GM12878 (cell line): ENCODE measurements at regions not wholly inside any gene's neighbourhood (a gene's known extent, or its start where the extent isn't known, plus 50 kb on each side); places are given as distances from the start of the nearest gene placed in this dataset.

ENCODE experiments used
- ATAC-seq: fragments of 200-7000 bp; cut with Tn5 transposase; 3 replicates; pipeline ENCODE4 v1.9.1; 2020; ENCODE audit warnings: mild to moderate bottlenecking, moderate library complexity
- BruUV-seq: library from RNA; stranded (reverse); fragments of 400-500 nt; replicated peaks from 2 replicates; lab custom pipeline; 2021; lab: Mats Ljungman, UMichigan
- CTCF ChIA-PET: fragments of 300-600 bp; sonication (Branson Sonifier 250); formaldehyde crosslinking; extraction: SDS; loops from one replicate; lab custom pipeline; 2021; ENCODE audit warnings: inconsistent platforms; lab: Yijun Ruan, JAX
- POLR2A ChIA-PET: fragments of 350-600 bp; formaldehyde crosslinking; extraction: SDS; loops from one replicate; lab custom pipeline; 2021; ENCODE audit warnings: inconsistent platforms; lab: Charles Lee
- RAD21 ChIA-PET: fragments of 300-600 bp; sonication (Branson Sonifier 250); formaldehyde crosslinking; loops from one replicate; lab custom pipeline; 2023; ENCODE audit warnings: antibody characterized with exemption; ENCODE audit not compliant: unreplicated experiment; lab: Charles Lee
- SMC1A ChIA-PET: fragments of 300-600 bp; sonication (Branson Sonifier 250); formaldehyde crosslinking; loops from one replicate; lab custom pipeline; 2023; ENCODE audit not compliant: unreplicated experiment, uncharacterized antibody; lab: Charles Lee
- DNase-seq: peaks from one replicate; pipeline ENCODE4 v3.0.0-alpha.2; 2011; ENCODE audit warnings: low read depth, low spot score
- FAIRE-seq: peaks from 3 replicates; lab custom pipeline; 2011; peaks lifted over from hg19 to GRCh38; lab: Jason Lieb, UNC
- H2AFZ ChIP-seq: 2 replicates; pipeline ENCODE4 v1.6.0; 2011; ENCODE audit warnings: low read depth, low read length, control low read depth; ENCODE audit not compliant: control insufficient read depth
- H3K27ac ChIP-seq: 2 replicates; pipeline ENCODE4 v1.5.1; 2011; ENCODE audit warnings: control low read depth; ENCODE audit not compliant: control insufficient read depth, insufficient read depth
- H3K27me3 ChIP-seq, 2 experiments: replicated peaks in 1 of 2; 2 replicates each; pipeline versions ENCODE4 v1.6.0 to v1.6.1; 2011; ENCODE audit warnings: low read length in 1 of 2; ENCODE audit not compliant: control insufficient read depth in 2 of 2, insufficient read depth in 2 of 2
- H3K36me3 ChIP-seq, 2 experiments: 2 replicates each; pipeline ENCODE4 v1.5.1; 2011; ENCODE audit warnings: low read length in 1 of 2; ENCODE audit not compliant: control insufficient read depth in 2 of 2, insufficient read depth in 2 of 2
- H3K4me1 ChIP-seq: 2 replicates; pipeline ENCODE4 v1.6.1; 2011; ENCODE audit warnings: mild to moderate bottlenecking, low read length, moderate library complexity, mixed read lengths; ENCODE audit not compliant: control insufficient read depth, insufficient read depth
- H3K4me2 ChIP-seq: 2 replicates; pipeline ENCODE4 v1.6.0; 2011; ENCODE audit warnings: control low read depth; ENCODE audit not compliant: control insufficient read depth, insufficient read depth
- H3K4me3 ChIP-seq: fragments of 200-600 bp; sonication (generic); 2 replicates; pipeline ENCODE4 v1.5.1; 2016
- H3K79me2 ChIP-seq: 2 replicates; pipeline ENCODE4 v1.6.0; 2011; ENCODE audit warnings: low read length; ENCODE audit not compliant: control insufficient read depth, insufficient read depth
- H3K9ac ChIP-seq: 2 replicates; pipeline ENCODE4 v1.8.0; 2011; ENCODE audit warnings: low read length, control low read depth, mixed read lengths; ENCODE audit not compliant: control insufficient read depth, insufficient read depth
- H3K9me3 ChIP-seq: replicated peaks from 3 replicates; pipeline ENCODE4 v1.5.1; 2011; ENCODE audit warnings: mild to moderate bottlenecking, low read length; ENCODE audit not compliant: control insufficient read depth, insufficient read depth
- H4K20me1 ChIP-seq: 2 replicates; pipeline ENCODE4 v1.6.0; 2011; ENCODE audit not compliant: control insufficient read depth, insufficient read depth
- BCL11A ChIP-seq: IDR thresholded peaks from 2 replicates; pipeline ENCODE4 v1.6.1; 2011; ENCODE audit warnings: low read depth, low read length
- CBX3 ChIP-seq: fragments of 200-600 bp; sonication (generic); IDR thresholded peaks from 2 replicates; pipeline ENCODE4 v1.6.1; 2016; ENCODE audit warnings: low read depth, borderline replicate concordance
- HDAC6 ChIP-seq: fragments of 200-600 bp; sonication (generic); IDR thresholded peaks from one replicate; pipeline ENCODE4 v1.8.0; 2017; ENCODE audit warnings: antibody characterized with exemption; ENCODE audit not compliant: unreplicated experiment
- IRF4 ChIP-seq: IDR thresholded peaks from 2 replicates; pipeline ENCODE4 v1.6.1; 2011; ENCODE audit warnings: low read depth, low read length
- JUNB ChIP-seq: IDR thresholded peaks from 2 replicates; pipeline ENCODE4 v1.6.1; 2016; ENCODE audit warnings: antibody characterized with exemption, mild to moderate bottlenecking
- MEF2A ChIP-seq: IDR thresholded peaks from 2 replicates; pipeline ENCODE4 v1.6.1; 2011; ENCODE audit warnings: low read depth, mild to moderate bottlenecking, low read length, moderate library complexity; ENCODE audit not compliant: insufficient read depth
- PAX5 ChIP-seq: IDR thresholded peaks from 2 replicates; pipeline ENCODE4 v1.6.1; 2011; ENCODE audit warnings: low read depth, low read length, borderline replicate concordance
- POU2F2 ChIP-seq: IDR thresholded peaks from 3 replicates; pipeline ENCODE4 v1.6.1; 2011; ENCODE audit warnings: low read depth, mild to moderate bottlenecking, low read length, borderline replicate concordance
- RELA ChIP-seq: fragments of 450-650 bp; IDR thresholded peaks from 2 replicates; pipeline ENCODE4 v1.8.0; 2014; ENCODE audit warnings: borderline replicate concordance; ENCODE audit not compliant: partially characterized antibody
- SIX5 ChIP-seq: IDR thresholded peaks from 2 replicates; pipeline ENCODE4 v1.6.1; 2011; ENCODE audit warnings: mild to moderate bottlenecking, low read depth, low read length, moderate library complexity; ENCODE audit not compliant: severe bottlenecking
- SP1 ChIP-seq: IDR thresholded peaks from one replicate; pipeline ENCODE4 v1.6.1; 2011; ENCODE audit warnings: low read depth, low read length
- SREBF1 ChIP-seq: IDR thresholded peaks from 2 replicates; pipeline ENCODE4 v1.6.1; 2012; ENCODE audit warnings: mild to moderate bottlenecking, low read length
- SREBF2 ChIP-seq: IDR thresholded peaks from 2 replicates; pipeline ENCODE4 v1.6.1; 2012; ENCODE audit warnings: mild to moderate bottlenecking, low read length
- WRNIP1 ChIP-seq: IDR thresholded peaks from 2 replicates; pipeline ENCODE4 v1.6.1; 2011; ENCODE audit warnings: low read depth, low read length, improper control_type of control experiment, borderline replicate concordance
- ZSCAN29 ChIP-seq: fragments of 450-650 bp; IDR thresholded peaks from 2 replicates; pipeline ENCODE4 v1.6.1; 2017; ENCODE audit warnings: mild to moderate bottlenecking, moderate library complexity
- ZZZ3 ChIP-seq: IDR thresholded peaks from 2 replicates; pipeline ENCODE4 v1.6.1; 2011; ENCODE audit warnings: low read depth; ENCODE audit not compliant: control insufficient read depth, insufficient read length
- WGBS: methylation state at CpG from one replicate; pipeline ENCODE4 v1.1.6; 2016; ENCODE audit warnings: low lambda C conversion rate; ENCODE audit not compliant: insufficient replicate concordance, insufficient coverage; ENCODE audit errors: missing lambda C conversion rate; 5-methylcytosine and 5-hydroxymethylcytosine counted together
- in situ Hi-C: fragments of 300-500 bp; cut with MboI; formaldehyde crosslinking; loops from 9 replicates; pipeline ENCODE4 v1.14.3; 2018; ENCODE audit warnings: mixed read lengths
- intact Hi-C: fragments of 100-400 bp; cut with micrococcal nuclease; formaldehyde crosslinking; loops from one replicate; pipeline ENCODE4 v1.14.2; 2022; ENCODE audit not compliant: unreplicated experiment
- TF ChIP-seq, protein P1 (sequence below): fragments of 450-650 bp; IDR thresholded peaks from 2 replicates; pipeline ENCODE4 v1.6.1; 2017; ENCODE audit warnings: low read depth, mild to moderate bottlenecking, moderate library complexity
- TF ChIP-seq, protein P2 (sequence below): fragments of 450-650 bp; IDR thresholded peaks from 2 replicates; pipeline ENCODE4 v1.6.1; 2018; ENCODE audit warnings: borderline replicate concordance, mild to moderate bottlenecking; ENCODE audit not compliant: partially characterized antibody

DNA sequence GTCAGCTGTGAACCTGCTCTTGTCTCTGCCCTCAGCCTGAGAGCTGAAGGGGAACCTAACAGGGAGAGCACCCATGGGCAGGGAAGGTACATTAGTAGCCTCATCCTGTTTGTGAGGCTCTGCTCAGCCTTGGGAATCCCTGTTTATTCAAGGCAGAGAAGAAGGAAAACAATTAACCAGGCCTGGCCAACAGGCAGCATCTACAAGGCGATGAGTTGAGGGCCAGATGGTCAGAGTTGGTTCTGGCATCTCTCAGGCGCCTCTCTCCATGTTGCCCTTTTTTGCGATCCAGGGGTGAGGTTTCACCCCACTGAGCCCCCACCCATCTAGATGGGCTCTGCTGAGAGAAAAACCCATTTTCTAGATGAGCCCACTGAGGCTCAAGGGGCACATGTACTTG, 54.0 kb upstream of the TOP3B start (continued):
- TF ChIP-seq BCL11A (no peak), MEF2A (no peak), SREBF1 (no peak), JUNB (no peak), WRNIP1 (no peak), CBX3 (no peak)

DNA sequence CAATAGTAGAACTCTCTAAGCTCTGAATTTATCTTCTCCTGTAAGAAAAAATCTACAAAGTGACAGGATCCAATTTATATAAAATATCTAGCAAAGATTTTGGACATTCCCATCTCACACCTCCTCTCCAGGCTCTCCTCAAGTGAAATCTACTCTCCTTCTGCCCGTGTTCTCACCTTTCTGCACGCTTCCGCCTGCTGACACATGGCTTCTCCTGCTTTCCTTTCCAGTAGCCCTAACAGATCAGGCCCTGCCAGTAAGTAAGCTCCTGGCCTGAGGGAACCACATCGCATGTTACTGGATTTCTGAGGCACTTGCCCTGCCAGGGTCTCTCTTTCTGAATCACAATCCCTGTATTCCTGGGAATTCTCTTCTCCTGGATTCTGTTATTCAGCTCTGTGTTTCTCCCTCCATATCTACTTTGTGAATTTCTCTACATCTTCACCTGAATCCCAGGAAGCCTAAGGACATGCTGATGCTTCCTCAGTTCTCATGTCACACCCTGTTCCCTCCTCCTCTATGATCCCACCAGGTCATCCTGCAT, 53.3 kb upstream of the TOP3B start:
- Histone ChIP-seq H3K27ac (no peak overlapping the region), H3K79me2 (peaks cover 4% of the 10 kb centered on the region), H2AFZ (no peak overlapping the region), H3K4me1 (peaks cover 11% of the 10 kb centered on the region), H3K9me3 (no peaks in the 10 kb centered on the region), H4K20me1 (no peaks in the 10 kb centered on the region), H3K27me3 (no peaks in the 10 kb centered on the region), H3K4me2 (no peak overlapping the region), H3K4me3 (no peak overlapping the region), H3K9ac (no peak overlapping the region), H3K36me3 (no peaks in the 10 kb centered on the region)
- TF ChIP-seq POU2F2 (no peak), SIX5 (no peak), PAX5 (no peak), SP1 (no peak), ZSCAN29 (no peak), ZZZ3 (no peak), RELA (no peak), IRF4 (no peak), SREBF2 (no peak), HDAC6 (no peak)
- TF ChIP-seq, protein P1, sequence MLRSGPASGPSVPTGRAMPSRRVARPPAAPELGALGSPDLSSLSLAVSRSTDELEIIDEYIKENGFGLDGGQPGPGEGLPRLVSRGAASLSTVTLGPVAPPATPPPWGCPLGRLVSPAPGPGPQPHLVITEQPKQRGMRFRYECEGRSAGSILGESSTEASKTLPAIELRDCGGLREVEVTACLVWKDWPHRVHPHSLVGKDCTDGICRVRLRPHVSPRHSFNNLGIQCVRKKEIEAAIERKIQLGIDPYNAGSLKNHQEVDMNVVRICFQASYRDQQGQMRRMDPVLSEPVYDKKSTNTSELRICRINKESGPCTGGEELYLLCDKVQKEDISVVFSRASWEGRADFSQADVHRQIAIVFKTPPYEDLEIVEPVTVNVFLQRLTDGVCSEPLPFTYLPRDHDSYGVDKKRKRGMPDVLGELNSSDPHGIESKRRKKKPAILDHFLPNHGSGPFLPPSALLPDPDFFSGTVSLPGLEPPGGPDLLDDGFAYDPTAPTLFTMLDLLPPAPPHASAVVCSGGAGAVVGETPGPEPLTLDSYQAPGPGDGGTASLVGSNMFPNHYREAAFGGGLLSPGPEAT: no peak
- TF ChIP-seq, protein P2, sequence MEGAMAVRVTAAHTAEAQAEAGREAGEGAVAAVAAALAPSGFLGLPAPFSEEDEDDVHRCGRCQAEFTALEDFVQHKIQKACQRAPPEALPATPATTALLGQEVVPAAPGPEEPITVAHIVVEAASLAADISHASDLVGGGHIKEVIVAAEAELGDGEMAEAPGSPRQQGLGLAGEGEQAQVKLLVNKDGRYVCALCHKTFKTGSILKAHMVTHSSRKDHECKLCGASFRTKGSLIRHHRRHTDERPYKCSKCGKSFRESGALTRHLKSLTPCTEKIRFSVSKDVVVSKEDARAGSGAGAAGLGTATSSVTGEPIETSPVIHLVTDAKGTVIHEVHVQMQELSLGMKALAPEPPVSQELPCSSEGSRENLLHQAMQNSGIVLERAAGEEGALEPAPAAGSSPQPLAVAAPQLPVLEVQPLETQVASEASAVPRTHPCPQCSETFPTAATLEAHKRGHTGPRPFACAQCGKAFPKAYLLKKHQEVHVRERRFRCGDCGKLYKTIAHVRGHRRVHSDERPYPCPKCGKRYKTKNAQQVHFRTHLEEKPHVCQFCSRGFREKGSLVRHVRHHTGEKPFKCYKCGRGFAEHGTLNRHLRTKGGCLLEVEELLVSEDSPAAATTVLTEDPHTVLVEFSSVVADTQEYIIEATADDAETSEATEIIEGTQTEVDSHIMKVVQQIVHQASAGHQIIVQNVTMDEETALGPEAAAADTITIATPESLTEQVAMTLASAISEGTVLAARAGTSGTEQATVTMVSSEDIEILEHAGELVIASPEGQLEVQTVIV: no peak
- ChIA-PET POLR2A (interaction anchor here (1.1 to 8.1 kb wide), 2 partner anchors 8 to 62 kb away, joined by 3 to 141 read pairs; no protein-coding TSS in a partner anchor), CTCF (interaction anchor here (0.6 to 13.5 kb wide), 3 partner anchors 23 to 306 kb away, joined by 3 to 177 read pairs (median 3); no protein-coding TSS in a partner anchor), RAD21 (interaction anchor here (1.1 to 12.8 kb wide), 2 partner anchors 8 to 75 kb away, joined by 3 to 229 read pairs; no protein-coding TSS in a partner anchor), SMC1A (interaction anchor here (1.0 to 7.0 kb wide), 4 partner anchors 7 to 907 kb away, joined by 3 to 174 read pairs (median 22); no protein-coding TSS in a partner anchor)
- DNase-seq (no peak), ATAC-seq (no peak), FAIRE-seq (no peak)
- BruUV-seq: no TSS peak
- WGBS: 97% methylated on average over 4 of the region's 4 CpGs
- in situ Hi-C loops (loop anchor here (10.0 kb wide), 1 partner anchor 119 kb away; no protein-coding TSS in a partner anchor), intact Hi-C loops (no loop called here)
